Dendritic cell treated with granulocyte-macrophage colony-stimulating factor and Interleukin-4, amounts not matched to agents 40 ng/mL and 50 ng/mL, for 4 days (primary cell): ENCODE measurements at regions not wholly inside any gene's neighbourhood (a gene's known extent, or its start where the extent isn't known, plus 50 kb on each side); places are given as distances from the start of the nearest gene placed in this dataset.
"Not testable (repeated sequence)": the region's sequence is repeated elsewhere in the genome, so short reads cannot be mapped to it uniquely, and the experiment has no call there.

Experiments
- H3K27ac Mint-ChIP-seq: one replicate; pipeline ENCODE4 v1.8.0; 2022; ENCODE audit warnings: mild to moderate bottlenecking, mixed read lengths
- H3K27me3 Mint-ChIP-seq: one replicate; pipeline ENCODE4 v1.8.0; 2022; ENCODE audit warnings: mild to moderate bottlenecking, mixed read lengths
- H3K36me3 Mint-ChIP-seq: one replicate; pipeline ENCODE4 v1.8.0; 2022; ENCODE audit warnings: low read depth, mixed read lengths
- H3K4me1 Mint-ChIP-seq: one replicate; pipeline ENCODE4 v1.8.0; 2022; ENCODE audit warnings: low read depth, mixed read lengths
- H3K4me3 Mint-ChIP-seq: one replicate; pipeline ENCODE4 v1.8.0; 2022; ENCODE audit warnings: mild to moderate bottlenecking, moderate library complexity, mixed read lengths
- H3K9me3 Mint-ChIP-seq: one replicate; pipeline ENCODE4 v1.8.0; 2022; ENCODE audit warnings: mixed read lengths
- intact Hi-C: fragments of 100-400 bp; cut with micrococcal nuclease; formaldehyde crosslinking; loops from one replicate; pipeline ENCODE4 v1.15.0; 2022

DNA sequence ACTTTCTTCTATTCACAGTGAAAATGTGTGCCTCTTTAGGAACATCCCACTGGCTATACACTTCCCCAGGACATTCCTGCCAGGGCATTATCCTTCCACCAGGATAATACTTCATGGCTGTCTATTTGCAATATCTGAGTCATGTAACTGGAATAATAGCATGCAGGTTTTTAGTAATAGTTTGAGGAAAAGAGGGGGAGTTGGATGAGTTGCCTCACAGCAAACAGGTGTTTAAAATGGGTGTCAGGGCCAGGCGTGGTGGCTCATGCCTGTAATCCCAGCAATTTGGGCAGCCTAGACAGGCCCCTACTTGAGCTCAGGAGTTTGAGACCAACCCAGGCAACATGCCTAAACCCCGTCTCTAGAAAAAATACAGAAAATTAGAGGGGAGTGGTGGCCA is 585.9 kb downstream of the DIPK2A start:
- Mint-ChIP-seq H3K27me3 (no peaks in the 10 kb centered on the region), H3K36me3 (no peaks in the 10 kb centered on the region), H3K4me3 (no peak overlapping the region), H3K4me1 (no peaks in the 10 kb centered on the region), H3K9me3 (peaks cover 12% of the 10 kb centered on the region), H3K27ac (no peak overlapping the region)
- intact Hi-C loops: no loop called here

- Mint-ChIP-seq H3K4me1 (no peaks in the 10 kb centered on the region), H3K4me3 (no peak overlapping the region), H3K9me3 (peaks cover 35% of the 10 kb centered on the region), H3K27ac (no peak overlapping the region), H3K36me3 (no peaks in the 10 kb centered on the region), H3K27me3 (no peaks in the 10 kb centered on the region)
- intact Hi-C loops: no loop called here
Observed at GRCh38 chr3:144564011-144564410, 592.4 kb downstream of the DIPK2A start.

DNA sequence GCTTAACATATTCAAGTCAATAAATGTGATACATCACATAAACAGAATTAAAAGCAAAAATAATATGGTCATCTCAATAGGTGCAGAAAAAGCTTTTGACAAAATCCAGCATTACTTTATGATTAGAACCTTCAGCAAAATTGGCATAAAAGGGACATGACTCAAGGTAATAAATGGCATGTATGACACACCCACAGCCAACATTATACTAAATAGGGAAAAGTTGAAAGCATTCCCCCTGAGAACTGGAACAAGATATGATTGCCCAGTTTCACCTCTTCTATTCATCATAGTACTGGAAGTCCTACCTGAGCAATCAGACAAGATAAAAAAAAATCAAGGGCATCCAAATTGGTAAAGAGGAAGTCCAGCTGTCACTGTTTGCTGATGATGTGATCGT is 594.7 kb downstream of the DIPK2A start:
- no peaks in the 10 kb centered on the region for H3K36me3 Mint-ChIP-seq
- peaks cover 23% of the 10 kb centered on the region for H3K9me3 Mint-ChIP-seq
- intact Hi-C loops: no loop called here
- H3K4me3 Mint-ChIP-seq: no peak overlapping the region
- no peaks in the 10 kb centered on the region for H3K27me3 Mint-ChIP-seq
- H3K4me1 Mint-ChIP-seq: no peaks in the 10 kb centered on the region
- H3K27ac Mint-ChIP-seq: no peak overlapping the region

- Mint-ChIP-seq H3K36me3 (no peaks in the 10 kb centered on the region), H3K9me3 (peaks cover 23% of the 10 kb centered on the region), H3K4me3 (no peak overlapping the region), H3K4me1 (no peaks in the 10 kb centered on the region), H3K27ac (no peak overlapping the region), H3K27me3 (no peaks in the 10 kb centered on the region)
- intact Hi-C loops: no loop called here
Observed at GRCh38 chr3:144569651-144570050, 598.0 kb downstream of the DIPK2A start.

DNA sequence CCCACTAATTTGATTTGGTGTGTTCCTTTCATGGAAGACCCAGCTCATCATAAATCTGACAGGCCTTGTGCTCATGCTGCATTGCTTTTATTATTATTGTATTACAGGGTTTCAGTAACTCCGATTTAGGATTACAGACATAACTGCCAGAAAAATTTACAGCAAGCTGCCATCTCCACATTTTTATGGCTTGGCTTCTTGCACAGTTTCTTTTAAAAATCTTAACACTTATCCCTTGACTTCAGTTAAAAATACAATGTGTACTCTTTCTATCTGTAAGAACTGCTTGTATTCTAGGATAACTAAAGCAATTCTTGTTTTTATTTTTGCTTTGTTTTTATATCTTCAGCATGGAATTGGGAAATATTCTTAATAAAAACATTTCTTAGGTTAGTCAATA is 612.2 kb downstream of the DIPK2A start:
- Mint-ChIP-seq H3K9me3 (peaks cover 32% of the 10 kb centered on the region), H3K27ac (no peak overlapping the region), H3K4me1 (peaks cover 11% of the 10 kb centered on the region), H3K36me3 (peaks cover 8% of the 10 kb centered on the region), H3K4me3 (no peak overlapping the region), H3K27me3 (no peaks in the 10 kb centered on the region)
- intact Hi-C loops: no loop called here

- no peak overlapping the region for H3K4me3 Mint-ChIP-seq
- H3K4me1 Mint-ChIP-seq: peaks cover 11% of the 10 kb centered on the region
- peaks cover 8% of the 10 kb centered on the region for H3K36me3 Mint-ChIP-seq
- no peaks in the 10 kb centered on the region for H3K27me3 Mint-ChIP-seq
- no peak overlapping the region for H3K27ac Mint-ChIP-seq
- intact Hi-C loops: no loop called here
- peaks cover 32% of the 10 kb centered on the region for H3K9me3 Mint-ChIP-seq
Observed at GRCh38 chr3:144585408-144585807, 613.8 kb downstream of the DIPK2A start.

DNA sequence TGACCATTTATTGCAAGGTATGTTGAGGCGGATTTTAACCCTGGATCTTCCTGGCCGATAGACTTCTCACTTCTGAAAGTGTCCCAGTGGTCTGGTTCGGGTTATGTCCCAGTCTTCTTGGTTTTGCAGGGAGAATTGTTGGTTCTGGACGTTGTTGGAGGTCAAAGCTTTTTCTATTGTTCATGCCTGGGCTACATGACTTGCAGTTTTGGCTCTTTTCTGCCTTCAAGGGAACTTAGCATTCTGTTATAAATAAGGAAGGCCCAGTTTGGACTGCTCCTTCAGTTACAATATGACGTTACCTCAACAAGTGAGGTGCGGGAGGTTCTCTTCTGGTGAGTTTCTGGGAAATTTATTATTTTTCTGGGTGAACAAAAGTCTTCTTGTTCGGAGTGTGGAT is 614.3 kb downstream of the DIPK2A start:
- Mint-ChIP-seq H3K27ac (no peak overlapping the region), H3K36me3 (peaks cover 8% of the 10 kb centered on the region), H3K27me3 (no peaks in the 10 kb centered on the region), H3K4me1 (peaks cover 11% of the 10 kb centered on the region), H3K4me3 (no peak overlapping the region), H3K9me3 (peaks cover 32% of the 10 kb centered on the region)
- intact Hi-C loops: no loop called here

- intact Hi-C loops: no loop called here
- Mint-ChIP-seq H3K9me3 (peaks cover 32% of the 10 kb centered on the region), H3K4me1 (peaks cover 11% of the 10 kb centered on the region), H3K27me3 (no peaks in the 10 kb centered on the region), H3K4me3 (no peak overlapping the region), H3K36me3 (peaks cover 8% of the 10 kb centered on the region), H3K27ac (no peak overlapping the region)
Observed at GRCh38 chr3:144586382-144586781, 614.8 kb downstream of the DIPK2A start.

DNA sequence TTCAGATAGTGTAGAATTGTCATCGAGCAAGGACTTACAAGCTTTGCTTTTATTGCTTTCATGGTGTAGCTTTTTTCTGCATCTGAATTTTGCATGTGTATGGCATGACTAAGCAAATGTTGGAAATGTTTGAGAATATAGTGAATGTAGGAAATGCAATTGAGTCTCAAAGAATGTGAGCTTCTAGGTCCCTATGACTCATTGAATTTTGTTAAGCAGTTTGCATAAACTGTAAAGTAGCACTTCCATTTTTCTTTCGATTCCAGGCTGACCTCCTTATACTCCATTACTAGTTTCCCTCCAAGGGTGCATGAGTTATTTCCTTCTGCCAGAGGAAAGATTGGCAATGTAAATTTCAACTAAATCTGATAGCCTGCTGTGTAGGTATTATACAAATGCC is 619.2 kb downstream of the DIPK2A start:
- intact Hi-C loops: no loop called here
- H3K27ac Mint-ChIP-seq: no peak overlapping the region
- peaks cover 4% of the 10 kb centered on the region for H3K9me3 Mint-ChIP-seq
- peaks cover 13% of the 10 kb centered on the region for H3K4me1 Mint-ChIP-seq
- H3K27me3 Mint-ChIP-seq: no peaks in the 10 kb centered on the region
- no peak overlapping the region for H3K4me3 Mint-ChIP-seq
- peaks cover 3% of the 10 kb centered on the region for H3K36me3 Mint-ChIP-seq

GRCh38 chr3:144593881-144594280 is 622.3 kb downstream of the DIPK2A start:
- Mint-ChIP-seq H3K27me3 (no peaks in the 10 kb centered on the region), H3K36me3 (no peaks in the 10 kb centered on the region), H3K27ac (no peak overlapping the region), H3K4me1 (peaks cover 4% of the 10 kb centered on the region), H3K9me3 (peaks cover 9% of the 10 kb centered on the region), H3K4me3 (no peak overlapping the region)
- intact Hi-C loops: no loop called here

GRCh38 chr3:144620236-144620635 is 648.6 kb downstream of the DIPK2A start:
- H3K4me1 Mint-ChIP-seq, H3K4me3 Mint-ChIP-seq, H3K27ac Mint-ChIP-seq, intact Hi-C loops, H3K36me3 Mint-ChIP-seq, H3K27me3 Mint-ChIP-seq: not testable (repeated sequence)
- H3K9me3 Mint-ChIP-seq: peaks cover 30% of the 10 kb centered on the region

DNA sequence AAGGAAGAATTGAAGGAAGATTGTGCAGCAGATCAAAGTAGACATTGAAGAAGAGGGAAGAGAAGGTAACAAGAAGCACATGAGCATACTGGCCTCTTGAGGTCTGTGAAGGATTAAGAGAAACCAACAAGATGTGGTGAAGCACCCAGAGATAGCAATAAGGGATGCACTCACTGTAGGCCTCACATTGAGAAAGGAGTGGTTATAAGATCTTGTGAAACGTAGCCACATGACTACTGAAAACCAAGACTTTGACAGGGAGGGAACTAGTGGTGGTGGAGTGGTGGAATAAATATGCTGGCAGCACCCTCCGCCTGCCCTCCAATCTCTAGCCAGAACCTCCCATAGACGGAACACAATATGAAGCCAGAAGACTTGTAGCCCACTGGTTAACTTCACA is 651.2 kb downstream of the DIPK2A start:
- Mint-ChIP-seq H3K4me1 (peaks cover 8% of the 10 kb centered on the region), H3K27ac (no peak overlapping the region), H3K9me3 (peaks cover 21% of the 10 kb centered on the region), H3K36me3 (no peaks in the 10 kb centered on the region), H3K4me3 (no peak overlapping the region), H3K27me3 (no peaks in the 10 kb centered on the region)
- intact Hi-C loops: no loop called here

- peaks cover 3% of the 10 kb centered on the region for H3K9me3 Mint-ChIP-seq
- intact Hi-C loops: no loop called here
- H3K4me3 Mint-ChIP-seq: no peak overlapping the region
- no peaks in the 10 kb centered on the region for H3K36me3 Mint-ChIP-seq
- H3K27ac Mint-ChIP-seq: no peak overlapping the region
- no peaks in the 10 kb centered on the region for H3K27me3 Mint-ChIP-seq
- peaks cover 8% of the 10 kb centered on the region for H3K4me1 Mint-ChIP-seq
Observed at GRCh38 chr3:144624656-144625055, 653.0 kb downstream of the DIPK2A start.

DNA sequence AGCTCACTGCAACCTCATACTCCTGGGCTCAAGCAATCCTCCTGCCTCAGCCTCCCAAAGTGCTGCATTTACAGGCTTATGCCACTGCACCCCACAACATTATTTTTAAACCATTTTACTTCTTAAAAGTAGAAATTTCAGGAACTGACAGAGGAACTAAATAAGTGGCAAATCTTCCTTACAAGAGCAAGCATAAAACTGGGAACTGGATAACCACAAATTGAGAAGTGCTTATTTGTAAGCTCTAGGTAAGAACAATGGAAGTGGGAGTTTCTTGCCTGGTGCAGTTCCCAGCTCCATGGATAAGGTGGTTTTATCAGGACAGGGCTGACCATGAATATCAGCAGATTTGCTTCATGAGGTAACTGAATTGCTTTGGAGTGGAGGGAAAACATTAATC is 655.2 kb downstream of the DIPK2A start:
- no peak overlapping the region for H3K4me3 Mint-ChIP-seq
- H3K27me3 Mint-ChIP-seq: no peaks in the 10 kb centered on the region
- intact Hi-C loops: no loop called here
- H3K27ac Mint-ChIP-seq: no peak overlapping the region
- H3K36me3 Mint-ChIP-seq: no peaks in the 10 kb centered on the region
- peaks cover 5% of the 10 kb centered on the region for H3K9me3 Mint-ChIP-seq
- H3K4me1 Mint-ChIP-seq: peaks cover 12% of the 10 kb centered on the region

DNA sequence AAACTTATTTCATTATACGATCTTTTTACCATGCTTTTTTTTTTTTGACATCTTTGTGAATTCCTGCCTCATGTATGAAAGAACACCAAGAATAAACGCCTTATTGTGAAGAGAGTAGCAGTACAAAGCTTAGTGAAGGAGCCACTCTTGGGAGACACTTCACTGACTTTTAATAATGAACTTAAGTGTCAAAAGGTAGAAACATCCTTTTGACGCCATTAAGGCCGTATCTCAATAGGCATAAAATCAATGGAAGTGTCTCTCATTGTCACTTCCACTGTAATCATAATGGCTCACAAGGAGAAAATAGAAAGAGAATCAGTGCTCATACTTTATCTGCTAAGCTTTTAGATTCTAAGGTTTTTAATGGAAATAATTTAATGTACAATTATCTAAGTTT is 657.8 kb downstream of the DIPK2A start:
- peaks cover 19% of the 10 kb centered on the region for H3K9me3 Mint-ChIP-seq
- H3K4me1 Mint-ChIP-seq: peaks cover 13% of the 10 kb centered on the region
- no peaks in the 10 kb centered on the region for H3K36me3 Mint-ChIP-seq
- no peaks in the 10 kb centered on the region for H3K27me3 Mint-ChIP-seq
- H3K27ac Mint-ChIP-seq: no peak overlapping the region
- H3K4me3 Mint-ChIP-seq: no peak overlapping the region
- intact Hi-C loops: no loop called here
